ENCODE measurements at regions not wholly inside any gene's neighbourhood (a gene's known extent, or its start where the extent isn't known, plus 50 kb on each side); places are given as distances from the start of the nearest gene placed in this dataset.

GRCh38 chr18:60753753-60754152 lies 381.2 kb upstream of the MC4R start:
- H3K4me1 ChIP-seq (ENCODE audit: control insufficient read depth in 4 of 4, insufficient read depth in 4 of 4, low read length in 3 of 4) = no peaks in the 10 kb centered on the region
- H3K4me3 ChIP-seq (ENCODE audit: low read depth in 1 of 3, low read length in 3 of 3) = no peak overlapping the region
- TF ChIP-seq ZBTB33 (IDR thresholded peaks at IDR 0.05) (no peak), NR2F2 (IDR thresholded peaks at IDR 0.05) (no peak), EGR1 (IDR thresholded peaks at IDR 0.05; ENCODE audit: low read depth in 2 of 2) (no peak), MAX (IDR thresholded peaks at IDR 0.05) (no peak)
- no peaks in the 10 kb centered on the region for H3K9me3 ChIP-seq (ENCODE audit: control insufficient read depth in 4 of 4, low read length in 3 of 4)
- WGBS = 45% methylated on average over 3 of the region's 3 CpGs
- H3K27me3 ChIP-seq (ENCODE audit: control insufficient read depth in 4 of 4, insufficient read depth in 4 of 4, low read length in 3 of 4) = no peaks in the 10 kb centered on the region
- no peak for DNase-seq (ENCODE audit: low spot score)
- no peak overlapping the region for H3K9ac ChIP-seq (ENCODE audit: low read depth in 1 of 2, low read length in 2 of 2)
- no peak overlapping the region for H3K27ac ChIP-seq (ENCODE audit: low read depth in 1 of 2, low read length in 2 of 2)
- no peaks in the 10 kb centered on the region for H3K36me3 ChIP-seq (ENCODE audit: control insufficient read depth in 4 of 4, insufficient read depth in 3 of 4, low read depth in 1 of 4, low read length in 3 of 4)

- Histone ChIP-seq H3K9me3 (ENCODE audit: control insufficient read depth in 4 of 4, low read length in 3 of 4) (no peaks in the 10 kb centered on the region), H3K4me1 (ENCODE audit: control insufficient read depth in 4 of 4, insufficient read depth in 4 of 4, low read length in 3 of 4) (no peaks in the 10 kb centered on the region), H3K27me3 (ENCODE audit: control insufficient read depth in 4 of 4, insufficient read depth in 4 of 4, low read length in 3 of 4) (no peaks in the 10 kb centered on the region), H3K9ac (ENCODE audit: low read depth in 1 of 2, low read length in 2 of 2) (no peak overlapping the region), H3K36me3 (ENCODE audit: control insufficient read depth in 4 of 4, insufficient read depth in 3 of 4, low read depth in 1 of 4, low read length in 3 of 4) (no peaks in the 10 kb centered on the region), H3K27ac (ENCODE audit: low read depth in 1 of 2, low read length in 2 of 2) (no peak overlapping the region), H3K4me3 (ENCODE audit: low read depth in 1 of 3, low read length in 3 of 3) (no peak overlapping the region)
- 40% methylated on average over 4 of the region's 4 CpGs for WGBS
- TF ChIP-seq MAX (IDR thresholded peaks at IDR 0.05) = no peak
- no peak for TF ChIP-seq CTCF (IDR thresholded peaks at IDR 0.05; ENCODE audit: low read depth, low read length, missing input control)
- TF ChIP-seq NR2F2 (IDR thresholded peaks at IDR 0.05) = no peak
- TF ChIP-seq TAF1 (conservative IDR thresholded peaks at IDR 0.05) = no peak
- no peak for TF ChIP-seq JUND (IDR thresholded peaks at IDR 0.05)
- no peak for TF ChIP-seq FOXA2 (IDR thresholded peaks at IDR 0.05)
- no peak for DNase-seq (ENCODE audit: low spot score)
These were observed 381.9 kb upstream of the MC4R start for GRCh38 chr18:60754413-60755009.

- Histone ChIP-seq H3K4me1 (ENCODE audit: control insufficient read depth in 4 of 4, insufficient read depth in 4 of 4, low read length in 3 of 4) (no peaks in the 10 kb centered on the region), H3K9me3 (ENCODE audit: control insufficient read depth in 4 of 4, low read length in 3 of 4) (no peaks in the 10 kb centered on the region), H3K9ac (ENCODE audit: low read depth in 1 of 2, low read length in 2 of 2) (no peak overlapping the region), H3K4me3 (ENCODE audit: low read depth in 1 of 3, low read length in 3 of 3) (no peak overlapping the region), H3K27ac (ENCODE audit: low read depth in 1 of 2, low read length in 2 of 2) (no peak overlapping the region), H3K36me3 (ENCODE audit: control insufficient read depth in 4 of 4, insufficient read depth in 3 of 4, low read depth in 1 of 4, low read length in 3 of 4) (no peaks in the 10 kb centered on the region), H3K27me3 (ENCODE audit: control insufficient read depth in 4 of 4, insufficient read depth in 4 of 4, low read length in 3 of 4) (no peaks in the 10 kb centered on the region)
- 60% methylated on average over 5 of the region's 5 CpGs for WGBS
- no peak for DNase-seq (ENCODE audit: low spot score)
- TF ChIP-seq EGR1 (IDR thresholded peaks at IDR 0.05; ENCODE audit: low read depth in 2 of 2) = no peak
- no peak for TF ChIP-seq GABPA (IDR thresholded peaks at IDR 0.05 in 1 of 2, conservative IDR thresholded peaks at IDR 0.05 in 1 of 2)
- no peak for TF ChIP-seq FOXA1 (IDR thresholded peaks at IDR 0.05)
- no peak for TF ChIP-seq YY1 (IDR thresholded peaks at IDR 0.05)
- no peak for TF ChIP-seq REST (IDR thresholded peaks at IDR 0.05)
- TF ChIP-seq ZBTB33 (IDR thresholded peaks at IDR 0.05) = no peak
- no peak for TF ChIP-seq NR2F2 (IDR thresholded peaks at IDR 0.05)
- no peak for TF ChIP-seq TAF1 (conservative IDR thresholded peaks at IDR 0.05)
- no peak for TF ChIP-seq HNF4G (IDR thresholded peaks at IDR 0.05)
- TF ChIP-seq JUND (IDR thresholded peaks at IDR 0.05) = no peak
- TF ChIP-seq MAX (IDR thresholded peaks at IDR 0.05) = no peak
- no peak for TF ChIP-seq CTCF (IDR thresholded peaks at IDR 0.05; ENCODE audit: low read depth, low read length, missing input control)
These were observed 382.6 kb upstream of the MC4R start for GRCh38 chr18:60755134-60755533.
